Smooth muscle cell of the brain vasculature (primary cell): ENCODE measurements at regions not wholly inside any gene's neighbourhood (a gene's known extent, or its start where the extent isn't known, plus 50 kb on each side); places are given as distances from the start of the nearest gene placed in this dataset.
A peak's percentile ranks its signal among the peaks of the same experiment; 100 is the strongest.

Source experiments
- DNase-seq: peaks from one replicate; pipeline ENCODE4 v3.0.0-alpha.2; 2012; ENCODE audit warnings: low read depth, low spot score

DNA sequence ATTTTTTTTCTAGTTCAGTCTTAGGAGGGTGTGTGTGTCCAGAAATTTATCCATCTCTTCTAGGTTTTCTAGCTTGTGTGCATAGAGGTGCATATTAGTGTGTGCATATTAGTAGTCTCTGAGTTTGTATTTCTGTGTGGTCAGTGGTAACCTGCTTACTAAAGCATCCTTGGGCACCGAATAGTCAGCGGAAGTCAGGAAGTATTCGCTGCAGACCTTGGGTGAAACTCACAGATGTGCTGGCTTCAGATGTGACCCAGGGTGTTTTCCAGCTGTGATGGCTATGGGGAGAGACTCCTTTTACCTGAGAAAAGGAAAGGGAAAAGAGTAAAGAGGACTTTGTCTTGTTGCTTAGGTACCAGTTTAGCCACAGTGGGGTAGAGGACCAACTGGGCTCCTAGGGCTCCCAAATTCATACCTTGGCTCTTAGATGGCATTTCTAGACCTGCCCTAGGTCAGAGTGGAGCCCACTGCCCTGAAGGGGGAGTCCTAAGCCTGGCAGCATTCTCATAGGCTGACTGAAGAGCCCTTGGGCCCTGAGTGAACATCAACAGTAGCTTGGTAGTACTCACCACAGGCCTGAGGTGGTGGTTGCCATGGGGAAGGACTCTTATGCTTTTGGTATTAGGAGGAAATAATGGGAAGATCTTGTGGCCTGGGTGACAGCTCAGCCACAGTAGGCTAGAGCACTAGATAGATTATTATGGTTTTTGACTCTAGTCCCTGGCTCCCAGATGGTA lies 286.0 kb upstream of the ZPLD1 start:
- no peak for DNase-seq

DNA sequence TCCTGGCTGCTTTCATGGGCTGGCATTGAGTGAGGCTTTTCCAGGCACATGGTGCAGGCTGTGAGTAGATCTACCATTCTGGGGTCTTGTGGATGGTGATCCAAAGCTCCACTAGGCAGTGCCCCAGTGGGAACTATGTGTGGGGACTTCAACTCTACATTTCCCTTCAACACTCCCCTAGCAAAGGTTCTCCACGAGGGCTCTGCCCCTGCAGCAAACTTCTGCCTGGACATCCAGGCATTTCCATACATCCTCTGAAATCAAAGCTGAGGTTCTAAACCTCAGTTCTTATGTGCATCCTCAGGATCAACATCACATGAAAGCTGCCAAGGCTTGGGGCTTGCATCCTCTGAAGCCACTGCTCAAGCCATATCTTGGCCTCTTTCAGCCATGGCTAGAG lies 282.9 kb upstream of the ZPLD1 start:
- DNase-seq = no peak

DNA sequence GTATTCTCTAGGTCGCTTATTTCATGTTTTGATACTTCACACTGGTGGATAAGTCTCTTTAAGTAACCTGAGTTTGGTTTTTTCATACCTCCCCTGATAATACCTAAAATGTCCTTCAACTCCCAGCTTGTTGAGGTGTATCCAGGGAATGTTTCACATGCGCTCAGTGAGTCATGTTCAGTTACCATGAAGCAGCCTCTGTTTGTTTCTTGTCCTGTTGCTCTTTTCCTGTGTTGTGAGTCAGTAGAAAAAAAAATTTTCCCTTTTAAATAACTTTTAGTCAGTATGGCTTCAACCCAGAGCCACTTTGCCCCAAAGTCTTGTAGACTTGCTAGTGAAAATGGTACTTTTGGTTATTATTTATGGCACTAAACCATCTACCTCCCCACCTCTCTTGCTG lies 278.4 kb upstream of the ZPLD1 start:
- DNase-seq = peak; percentile 52

DNA sequence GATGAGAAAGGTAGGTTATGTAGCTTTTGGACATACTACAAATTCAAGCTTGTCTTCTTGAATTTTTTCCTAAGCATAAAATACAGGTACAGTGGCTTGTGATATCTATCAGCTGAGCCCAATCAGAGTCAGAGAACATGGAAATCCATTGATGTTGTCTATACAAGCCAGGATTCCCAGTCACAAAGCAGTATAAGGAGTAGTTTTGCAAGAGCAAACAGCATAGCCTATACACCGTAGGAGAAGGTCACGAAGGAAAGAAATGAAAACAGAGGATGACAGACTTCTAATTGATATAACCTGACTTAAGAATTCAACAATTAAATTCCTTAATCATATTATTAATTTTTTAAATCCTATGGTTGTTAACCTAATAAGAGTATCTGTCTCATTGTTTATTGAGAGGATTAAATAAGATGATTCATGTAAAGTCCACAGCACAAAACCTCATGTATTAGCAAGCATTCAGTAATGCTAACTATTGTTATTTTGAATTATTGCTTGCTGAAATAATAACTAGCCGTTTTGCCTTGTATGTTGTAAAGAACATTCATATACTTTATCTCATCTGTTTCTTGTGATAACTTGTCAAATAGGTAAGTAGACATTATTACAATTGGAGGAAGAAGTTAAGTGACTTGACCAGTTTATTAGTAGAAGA lies 276.6 kb upstream of the ZPLD1 start:
- no peak for DNase-seq

DNA sequence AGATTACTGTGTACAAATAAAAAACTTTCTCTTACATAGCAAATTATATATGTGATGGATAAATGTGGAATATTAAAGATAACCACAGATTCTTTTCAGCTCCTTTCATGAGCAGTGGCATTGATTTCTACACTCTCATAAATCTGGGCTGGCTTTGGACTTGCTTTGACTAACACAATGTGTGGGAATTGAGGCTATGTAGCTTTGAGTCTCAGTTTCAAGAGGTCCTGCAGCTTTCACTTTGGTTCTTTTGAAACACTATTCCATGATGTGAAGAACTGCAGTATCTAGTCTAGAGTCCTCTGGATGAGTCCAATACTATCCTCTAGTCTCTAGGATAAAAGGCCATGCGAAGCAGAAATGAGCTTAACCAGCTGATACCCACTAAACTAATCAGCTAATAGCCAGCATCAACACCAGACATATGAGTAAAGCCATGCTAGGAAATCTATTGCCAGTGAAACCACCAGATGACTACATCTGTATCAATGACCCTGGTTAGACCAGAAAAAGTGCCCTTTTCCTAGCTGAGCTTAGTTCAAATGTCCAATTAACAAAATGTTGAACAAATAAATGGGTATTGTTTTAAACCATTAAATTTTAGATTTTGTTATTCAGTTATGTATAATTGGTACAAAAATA lies 274.9 kb upstream of the ZPLD1 start:
- DNase-seq = no peak

DNA sequence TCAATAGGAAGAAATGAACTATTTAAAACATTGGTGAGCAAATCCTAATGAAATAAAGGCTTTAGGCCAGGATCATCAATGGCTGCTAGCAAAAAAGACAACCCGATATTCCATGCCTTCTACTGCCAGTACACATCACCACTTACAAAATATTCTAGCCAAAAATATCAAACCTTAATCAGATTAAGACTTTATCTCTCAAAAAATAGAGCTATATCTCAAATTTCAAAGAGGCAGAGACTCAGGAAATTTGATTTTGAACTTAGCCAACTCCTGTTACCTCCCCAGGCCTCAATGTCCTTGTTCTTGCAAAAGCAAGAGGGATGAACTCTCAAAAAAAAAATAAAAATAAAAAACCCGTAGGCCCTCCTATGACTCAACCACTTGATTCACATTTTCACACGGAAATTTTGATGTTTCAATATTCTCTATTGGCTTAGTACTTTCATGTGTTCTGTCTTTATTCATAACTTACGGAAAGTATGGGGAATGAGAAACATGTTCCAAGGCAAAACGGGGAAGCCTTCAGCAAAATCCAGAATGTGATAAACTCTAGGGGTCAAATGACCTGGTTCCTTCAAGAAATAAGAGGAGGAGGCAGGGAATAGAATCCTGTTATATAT lies 273.3 kb upstream of the ZPLD1 start:
- DNase-seq = no peak

DNA sequence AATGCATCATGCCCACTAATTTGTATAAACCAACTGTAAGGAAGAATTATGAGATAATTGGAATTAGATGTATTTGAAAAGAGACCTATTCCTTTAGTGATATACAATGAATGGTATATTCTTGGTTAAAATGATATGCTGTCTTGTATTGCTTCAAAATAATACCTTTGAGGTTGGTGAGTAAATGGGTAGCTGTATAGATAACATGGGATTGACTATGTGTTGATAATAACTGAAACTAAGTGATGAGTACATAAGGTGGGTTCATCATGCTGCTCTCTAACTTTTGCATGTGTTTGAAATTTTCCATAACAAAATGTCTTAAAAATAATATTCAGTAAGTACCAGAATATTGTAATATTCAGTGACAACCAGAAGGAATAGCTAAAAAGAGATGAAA lies 272.6 kb upstream of the ZPLD1 start:
- no peak for DNase-seq

DNA sequence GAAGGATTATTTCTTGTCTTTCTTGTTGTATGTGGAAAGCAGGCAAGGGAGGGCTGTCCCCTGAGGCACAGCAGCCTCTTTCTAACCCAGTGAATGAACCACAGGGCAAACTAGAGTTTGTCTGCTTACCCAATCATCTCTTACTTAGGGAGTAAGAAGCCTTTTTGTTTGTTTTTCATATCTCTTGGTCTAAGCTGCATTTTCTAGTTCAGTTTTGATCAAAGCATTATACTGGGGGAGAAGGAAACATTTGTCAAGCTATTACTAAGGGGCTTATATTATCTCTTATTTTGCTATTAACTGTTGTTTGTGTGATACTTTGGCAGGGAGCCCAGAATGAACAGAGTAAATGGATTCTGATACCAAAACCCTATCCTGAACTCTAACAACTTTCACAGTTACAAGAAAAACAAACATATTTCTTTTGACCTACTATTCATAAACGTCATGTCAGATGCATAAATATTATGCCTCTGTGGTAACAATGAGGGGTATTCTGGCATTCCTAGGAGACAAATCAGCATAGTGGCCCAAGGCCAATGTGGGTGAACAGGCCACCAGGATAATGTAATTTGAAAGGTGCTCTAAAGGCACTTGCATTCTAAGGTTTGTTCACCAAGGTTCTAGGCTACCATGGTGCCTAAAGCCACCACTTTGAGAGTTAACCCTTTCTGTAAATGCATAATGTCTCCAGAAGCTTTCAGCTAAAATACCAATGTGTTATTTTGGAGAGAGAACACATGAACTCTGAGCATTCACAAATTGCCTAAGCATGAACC lies 271.6 kb upstream of the ZPLD1 start:
- peak; percentile 74 for DNase-seq

DNA sequence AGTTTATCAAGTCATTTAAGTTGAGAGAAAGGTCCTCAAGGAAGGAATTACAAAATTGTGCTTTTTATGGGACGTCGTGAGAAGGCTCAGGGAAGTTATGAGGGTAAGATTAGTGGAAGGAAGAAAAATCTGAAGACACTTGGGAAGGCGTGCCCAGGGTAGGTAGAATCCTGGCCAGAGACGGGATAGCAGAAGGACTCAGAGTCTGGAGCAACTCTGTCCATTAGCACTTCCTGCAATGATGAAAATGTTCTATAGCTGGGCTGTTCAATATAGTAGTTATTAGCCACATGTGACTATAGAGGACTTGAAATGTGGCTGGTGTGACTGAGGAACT lies 271.0 kb upstream of the ZPLD1 start:
- DNase-seq = no peak

DNA sequence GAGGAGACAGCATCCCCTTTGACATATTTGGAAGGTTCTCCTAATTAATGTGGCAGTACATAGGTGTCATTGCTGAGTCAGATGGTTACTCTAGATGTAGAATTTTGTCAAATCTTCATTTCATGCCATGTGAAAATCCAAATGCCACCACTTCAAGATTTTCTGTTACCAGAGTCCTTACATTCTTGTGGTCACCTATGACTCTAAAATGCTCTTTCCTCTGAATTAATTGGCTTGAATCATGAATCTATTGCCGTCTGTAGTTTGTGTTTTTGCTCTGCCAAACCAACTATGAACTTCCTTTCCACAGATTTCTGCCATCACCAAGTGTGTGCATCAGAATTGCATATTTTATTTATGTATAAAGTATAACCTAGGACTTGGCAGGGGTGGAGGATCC lies 269.4 kb upstream of the ZPLD1 start:
- DNase-seq = no peak

DNA sequence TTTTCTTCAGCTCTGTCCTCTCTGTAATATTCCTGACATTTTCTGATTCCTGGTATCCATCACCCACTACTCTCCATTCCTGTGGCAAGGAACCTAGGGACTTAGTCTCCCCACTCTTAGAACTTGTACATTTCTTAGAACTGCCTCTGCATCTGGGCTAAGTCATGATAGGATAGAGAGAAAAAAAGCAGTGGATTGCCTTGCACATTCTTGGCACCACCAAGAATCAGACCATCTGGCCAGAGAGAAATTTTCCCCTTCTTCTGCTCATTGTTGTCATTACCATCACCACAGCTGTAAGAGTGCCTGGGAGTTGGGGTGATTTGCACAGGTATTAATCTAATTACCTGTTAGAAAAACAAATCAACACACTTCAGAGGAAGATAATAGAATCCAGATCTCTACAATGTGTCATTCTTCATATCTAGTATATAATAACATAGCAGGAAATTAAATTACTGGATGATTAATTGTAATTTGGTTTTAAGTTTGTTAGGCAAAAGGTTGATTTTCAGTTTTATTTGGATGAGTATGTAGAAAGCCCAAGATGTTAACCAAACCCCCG lies 264.8 kb upstream of the ZPLD1 start:
- DNase-seq = no peak

DNA sequence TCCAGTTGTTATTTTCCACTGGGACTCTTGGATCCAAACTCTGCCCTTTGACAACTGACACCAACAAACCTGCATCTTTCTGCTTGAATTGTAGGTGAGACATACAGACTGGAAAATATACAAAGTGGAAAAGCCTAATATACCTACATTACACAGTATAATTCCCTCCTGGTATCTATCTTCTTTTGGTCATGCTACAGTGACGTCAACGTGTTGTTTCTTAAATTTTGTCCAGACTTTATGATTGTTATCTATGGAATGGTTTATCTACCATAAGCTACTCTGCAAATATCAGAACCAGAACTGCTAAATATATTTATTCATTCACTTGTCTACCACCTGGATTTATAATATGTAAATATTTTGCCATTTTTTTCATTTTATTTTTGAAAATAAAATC lies 264.3 kb upstream of the ZPLD1 start:
- no peak for DNase-seq

DNA sequence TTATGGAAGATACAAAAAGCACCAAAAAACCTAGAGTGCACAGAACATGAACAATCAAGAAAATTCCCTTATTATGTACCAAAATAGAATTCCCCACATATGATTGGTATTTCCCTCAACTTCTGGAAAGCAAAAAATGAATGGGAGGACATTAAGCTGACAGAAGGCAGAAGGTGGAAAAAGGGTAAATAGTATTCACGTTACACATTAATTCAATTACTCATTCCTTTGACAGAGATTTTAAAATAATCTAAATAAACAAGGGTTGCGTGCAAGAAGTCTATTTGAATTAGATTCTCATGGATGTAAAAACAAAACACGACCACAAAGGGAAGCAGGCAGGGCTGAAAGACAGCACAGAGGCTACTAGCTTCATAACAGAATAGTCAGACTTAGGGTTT lies 260.5 kb upstream of the ZPLD1 start:
- no peak for DNase-seq

DNA sequence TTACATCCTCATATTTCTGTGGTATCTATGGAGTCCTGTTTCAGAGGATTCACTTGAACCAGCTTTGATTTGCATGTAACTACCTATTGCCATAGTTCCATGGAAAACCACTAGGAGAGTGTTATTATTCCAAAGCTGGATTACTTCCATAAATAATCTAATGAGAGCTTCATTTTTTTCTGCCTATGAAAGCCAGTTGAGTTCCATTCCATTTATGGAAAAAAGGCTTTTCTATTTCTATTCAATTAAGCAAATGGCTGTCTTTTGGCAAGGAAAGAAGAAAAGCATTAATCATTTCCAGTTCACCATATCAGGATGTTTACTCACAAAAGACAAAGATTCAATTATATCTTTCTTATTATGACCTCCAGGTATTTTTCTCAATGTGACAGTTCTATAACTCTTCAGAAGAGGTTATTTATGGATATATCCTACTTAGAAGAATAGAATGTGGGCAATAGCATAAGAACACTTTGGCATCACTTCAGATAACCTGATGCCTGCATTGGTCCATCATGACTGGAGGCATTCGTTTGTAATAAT lies 259.9 kb upstream of the ZPLD1 start:
- DNase-seq = no peak

DNA sequence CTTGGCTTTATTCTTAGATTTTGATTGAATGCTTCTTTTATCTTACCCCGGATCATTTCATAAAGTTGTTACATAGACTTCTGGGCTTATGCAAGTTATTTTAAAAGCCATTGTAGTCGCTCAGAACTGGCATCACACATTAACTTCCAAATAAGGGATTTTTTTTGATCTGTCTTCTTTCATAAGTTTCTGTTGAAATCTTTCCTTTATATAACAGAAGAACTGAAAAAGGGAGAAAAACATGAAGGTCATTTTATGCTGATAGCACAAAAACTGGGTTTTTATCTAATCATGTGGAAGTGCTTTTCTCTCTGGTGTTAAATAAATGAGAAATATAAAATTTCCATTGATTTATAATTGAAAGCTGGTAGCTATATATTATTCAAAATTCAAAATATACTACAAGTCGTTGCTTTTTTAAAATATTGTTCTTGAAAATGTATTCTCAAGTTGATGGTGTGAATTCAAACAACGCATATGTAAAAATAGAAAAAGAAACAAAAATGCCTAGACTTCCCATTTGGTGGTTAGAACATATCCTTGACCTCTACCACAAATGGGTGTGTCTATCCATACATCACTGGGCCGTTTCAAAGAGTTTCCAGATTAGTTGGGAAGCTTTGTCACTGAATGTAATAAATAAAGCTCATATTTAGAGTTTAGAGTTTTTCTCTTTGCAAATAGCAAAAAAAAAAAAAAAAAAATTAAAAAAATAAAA lies 258.3 kb upstream of the ZPLD1 start:
- DNase-seq = no peak

DNA sequence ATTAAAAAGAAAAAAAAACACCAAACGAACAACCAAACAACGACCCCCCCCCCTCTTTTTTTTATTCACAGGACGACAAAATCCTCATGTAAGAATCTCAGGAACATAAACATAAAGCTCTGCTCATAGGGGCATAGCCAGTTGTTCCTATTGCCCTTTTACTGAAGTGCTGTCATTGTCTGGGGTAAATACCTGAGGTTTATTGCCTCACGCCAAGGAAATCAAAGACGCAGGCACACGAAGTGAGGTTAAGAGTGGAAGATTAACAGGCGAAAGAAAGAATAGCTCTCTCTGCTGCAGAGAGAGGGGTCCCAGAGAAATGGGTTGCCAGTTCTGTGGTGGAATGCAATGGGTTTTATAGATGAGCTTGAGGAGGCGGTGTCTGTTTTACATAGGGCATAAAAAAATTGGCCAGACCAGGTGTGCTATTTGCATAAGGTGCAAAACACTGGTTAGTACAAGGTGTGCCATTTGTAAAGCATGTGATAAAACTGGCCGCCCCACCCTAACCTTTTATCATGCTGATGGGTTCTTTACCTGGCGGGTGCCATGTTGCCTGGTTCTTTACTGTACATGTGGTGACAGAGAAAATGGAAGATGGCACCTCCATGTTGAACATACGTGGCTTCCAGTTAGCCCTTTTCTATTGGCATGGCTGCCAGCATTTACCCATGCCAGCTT lies 257.6 kb upstream of the ZPLD1 start:
- no peak for DNase-seq

DNA sequence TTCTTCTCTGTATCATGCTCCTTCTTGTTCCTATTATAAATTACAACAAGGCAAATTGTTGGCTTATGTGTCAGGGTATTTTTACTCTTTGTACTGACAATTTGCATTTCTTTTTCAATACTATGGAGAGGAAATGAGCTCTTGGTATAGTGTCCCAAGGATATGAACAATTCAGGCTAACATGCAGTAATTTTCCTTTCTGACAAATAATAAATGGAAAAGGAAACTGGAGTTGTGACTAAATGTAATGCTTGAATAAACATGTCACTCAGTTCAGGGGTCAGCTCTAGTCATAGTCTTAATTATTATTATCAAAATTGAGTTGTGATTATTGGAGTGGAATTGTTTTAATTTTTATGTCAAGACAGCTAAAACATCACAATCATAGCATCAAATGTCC lies 256.0 kb upstream of the ZPLD1 start:
- DNase-seq = no peak

DNA sequence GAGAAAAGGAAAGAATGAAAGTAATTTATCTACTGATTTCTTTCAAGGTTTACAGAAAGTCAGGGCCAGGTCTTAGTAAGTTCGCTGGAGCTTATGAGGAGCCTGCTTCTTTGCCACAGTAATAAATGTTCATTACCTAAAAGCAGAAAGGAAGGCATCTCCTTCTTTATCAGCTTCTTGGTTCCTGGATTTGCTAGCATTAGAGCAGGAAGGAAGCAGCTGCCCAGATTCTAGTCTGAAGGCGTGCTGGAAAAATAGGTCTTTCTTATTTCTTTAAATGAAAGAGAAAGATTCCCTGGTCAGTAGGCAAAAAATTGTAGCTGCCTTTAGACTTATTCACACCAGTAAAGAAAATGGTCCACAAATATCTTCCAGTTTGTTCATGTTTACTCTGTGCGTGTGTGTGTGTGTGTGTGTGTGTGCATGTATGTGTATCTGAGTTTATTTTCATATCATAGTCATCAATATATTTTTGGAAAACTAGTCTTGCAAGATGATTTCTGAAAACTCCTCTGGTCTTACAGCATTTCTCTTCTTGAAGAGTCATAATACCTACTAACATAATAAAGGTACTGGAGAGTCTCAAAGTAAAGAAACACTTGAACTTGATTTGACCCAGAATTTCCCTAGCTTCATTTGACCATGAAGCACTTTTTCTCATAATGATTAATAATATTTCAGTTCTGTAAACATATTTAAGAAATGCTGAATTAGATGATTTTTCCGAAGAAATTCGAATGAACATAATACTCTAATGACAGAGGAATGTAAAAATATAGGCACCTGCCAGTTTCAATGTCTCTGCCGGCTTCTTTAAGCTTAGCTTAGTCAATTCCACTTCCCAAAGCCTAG lies 255.3 kb upstream of the ZPLD1 start:
- DNase-seq = no peak

DNA sequence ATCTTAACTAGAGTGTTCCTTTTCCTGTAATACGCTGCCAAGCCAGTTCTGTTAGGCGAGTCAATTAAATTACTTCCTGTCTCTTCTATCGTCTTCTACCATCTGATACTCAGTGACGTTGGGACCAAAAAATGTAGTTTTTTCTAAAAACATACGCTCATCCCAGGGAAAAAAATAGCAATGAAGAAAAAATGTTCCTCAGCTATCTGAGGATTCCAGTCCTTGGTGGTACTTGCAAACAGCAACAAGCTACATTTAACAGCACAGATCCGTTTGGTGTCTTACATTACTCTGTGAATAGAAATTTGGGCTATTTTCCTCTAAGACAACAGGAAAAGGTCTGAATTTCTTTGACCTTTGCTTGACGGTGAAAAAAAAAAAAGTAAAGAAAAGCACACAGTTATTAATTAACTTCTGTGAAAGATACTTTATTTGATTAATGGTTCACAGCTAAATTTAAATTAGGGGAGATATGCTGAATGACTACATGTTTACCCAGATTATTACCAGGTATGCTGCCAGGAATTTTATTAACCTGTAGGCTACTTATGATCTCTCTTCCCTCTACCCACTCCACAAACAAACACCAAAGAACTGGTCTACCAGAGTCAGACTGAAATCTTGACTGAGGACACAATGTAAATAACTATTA lies 254.4 kb upstream of the ZPLD1 start:
- DNase-seq = peak; percentile 57
